ENCODE measurements at regions not wholly inside any gene's neighbourhood (a gene's known extent, or its start where the extent isn't known, plus 50 kb on each side); places are given as distances from the start of the nearest gene placed in this dataset.

GRCh38 chr13:64782466-64782865 lies 2447.7 kb downstream of the PCDH9 start:
- TF ChIP-seq MYC (CRISPR knock-in tag; IDR thresholded peaks at IDR 0.05; ENCODE audit: borderline replicate concordance) (no peak), ZNF841 (CRISPR knock-in tag; IDR thresholded peaks at IDR 0.05; ENCODE audit: borderline replicate concordance) (no peak), CTCF (CRISPR knock-in tag; IDR thresholded peaks at IDR 0.05) (no peak), NR3C1 (CRISPR knock-in tag; IDR thresholded peaks at IDR 0.05) (no peak), ZNF574 (CRISPR knock-in tag; IDR thresholded peaks at IDR 0.05) (no peak), PTBP1 (IDR thresholded peaks at IDR 0.05; ENCODE audit: low read depth, low read length, poor library complexity, severe bottlenecking) (no peak), SMARCE1 (IDR thresholded peaks at IDR 0.05; ENCODE audit: borderline replicate concordance) (no peak), ZNF619 (CRISPR knock-in tag; IDR thresholded peaks at IDR 0.05) (no peak), RFX5 (IDR thresholded peaks at IDR 0.05; ENCODE audit: low read depth, low read length) (no peak)
- TF ChIP-seq, protein P1, sequence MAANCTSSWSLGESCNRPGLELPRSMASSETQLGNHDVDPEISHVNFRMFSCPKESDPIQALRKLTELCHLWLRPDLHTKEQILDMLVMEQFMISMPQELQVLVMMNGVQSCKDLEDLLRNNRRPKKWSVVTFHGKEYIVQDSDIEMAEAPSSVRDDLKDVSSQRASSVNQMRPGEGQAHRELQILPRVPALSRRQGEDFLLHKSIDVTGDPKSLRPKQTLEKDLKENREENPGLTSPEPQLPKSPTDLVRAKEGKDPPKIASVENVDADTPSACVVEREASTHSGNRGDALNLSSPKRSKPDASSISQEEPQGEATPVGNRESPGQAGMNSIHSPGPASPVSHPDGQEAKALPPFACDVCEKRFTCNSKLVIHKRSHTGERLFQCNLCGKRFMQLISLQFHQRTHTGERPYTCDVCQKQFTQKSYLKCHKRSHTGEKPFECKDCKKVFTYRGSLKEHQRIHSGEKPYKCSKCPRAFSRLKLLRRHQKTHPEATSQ (CRISPR knock-in tag; IDR thresholded peaks at IDR 0.05; ENCODE audit: borderline replicate concordance) = no peak
